Neural cell (in vitro differentiated cells): ENCODE measurements at regions not wholly inside any gene's neighbourhood (a gene's known extent, or its start where the extent isn't known, plus 50 kb on each side); places are given as distances from the start of the nearest gene placed in this dataset.

Experiments used
- H2AFZ ChIP-seq: fragments of 200-600, 300-800 bp; sonication (generic), shearing (Covaris generic); 2 replicates; pipeline ENCODE4 v1.6.0; 2014; ENCODE audit warnings: low read depth, mild to moderate bottlenecking, antibody characterized with exemption, low read length, moderate library complexity
- H3F3A ChIP-seq: fragments of 200-600 bp; shearing (Covaris generic); 2 replicates; pipeline ENCODE4 v1.6.1; 2016; ENCODE audit warnings: mild to moderate bottlenecking, moderate library complexity, mixed read lengths, antibody characterized with exemption, low read length; ENCODE audit not compliant: insufficient read depth, poor library complexity, severe bottlenecking
- H3K27ac ChIP-seq: fragments of 200-600, 300-800 bp; sonication (generic), shearing (Covaris generic); 2 replicates; pipeline ENCODE4 v1.5.1; 2014; ENCODE audit warnings: mild to moderate bottlenecking, low read length, moderate library complexity
- H3K27me3 ChIP-seq: fragments of 300-800, 200-600 bp; sonication (generic), shearing (Covaris generic); 2 replicates; pipeline ENCODE4 v1.6.0; 2014; ENCODE audit warnings: mild to moderate bottlenecking, low read depth, low read length, moderate library complexity; ENCODE audit not compliant: insufficient read depth
- H3K36me3 ChIP-seq: fragments of 300-800, 200-600 bp; sonication (generic), shearing (Covaris generic); 2 replicates; pipeline ENCODE4 v1.5.1; 2014; ENCODE audit warnings: mild to moderate bottlenecking, antibody characterized with exemption, low read length, moderate library complexity; ENCODE audit not compliant: insufficient read depth
- H3K4me2 ChIP-seq: fragments of 300-800, 200-600 bp; sonication (generic), shearing (Covaris generic); 2 replicates; pipeline ENCODE4 v1.6.0; 2014; ENCODE audit warnings: mild to moderate bottlenecking, low read length
- H3K4me3 ChIP-seq: fragments of 300-800, 200-600 bp; sonication (generic), shearing (Covaris generic); 2 replicates; pipeline ENCODE4 v1.5.1; 2014; ENCODE audit warnings: mild to moderate bottlenecking, low read length, moderate library complexity
- H3K79me2 ChIP-seq: fragments of 200-600 bp; shearing (Covaris generic); replicated peaks from 2 replicates; pipeline ENCODE4 v1.6.0; 2014; ENCODE audit warnings: mild to moderate bottlenecking, low read length, moderate library complexity; ENCODE audit not compliant: insufficient read depth
- H3K9ac ChIP-seq: fragments of 300-800, 200-600 bp; sonication (generic), shearing (Covaris generic); 2 replicates; pipeline ENCODE4 v1.6.1; 2016; ENCODE audit warnings: mild to moderate bottlenecking, low read length, mixed read lengths
- H3K9me2 ChIP-seq: fragments of 200-600 bp; shearing (Covaris generic); 2 replicates; pipeline ENCODE4 v1.6.1; 2016; ENCODE audit warnings: mild to moderate bottlenecking, low read length, mixed read lengths; ENCODE audit not compliant: insufficient read depth
- H3K9me3 ChIP-seq: fragments of 200-600, 300-800 bp; sonication (generic), shearing (Covaris generic); 2 replicates; pipeline ENCODE4 v1.6.1; 2016; ENCODE audit warnings: mild to moderate bottlenecking, mixed run types, low read length, moderate library complexity, mixed read lengths
- H4K20me1 ChIP-seq: fragments of 200-600 bp; shearing (Covaris generic); 2 replicates; pipeline ENCODE4 v1.6.1; 2016; ENCODE audit warnings: mild to moderate bottlenecking, mixed run types; ENCODE audit not compliant: insufficient read depth
- CTCF ChIP-seq: fragments of 450-650 bp; IDR thresholded peaks from 2 replicates; pipeline ENCODE4 v1.5.1; 2014; ENCODE audit warnings: antibody characterized with exemption, mild to moderate bottlenecking, moderate library complexity; ENCODE audit not compliant: poor library complexity, severe bottlenecking
- EP300 ChIP-seq: fragments of 450-650 bp; conservative IDR thresholded peaks from 2 replicates; pipeline ENCODE4 v1.6.1; 2014; ENCODE audit warnings: antibody characterized with exemption, mild to moderate bottlenecking, moderate library complexity; ENCODE audit not compliant: poor library complexity, severe bottlenecking
- EZH2 ChIP-seq: fragments of 200-600, 300-800 bp; shearing (Covaris generic), sonication (generic); IDR thresholded peaks from 2 replicates; pipeline ENCODE4 v1.6.1; 2014; ENCODE audit warnings: antibody characterized with exemption, low read length, borderline replicate concordance, mild to moderate bottlenecking; ENCODE audit not compliant: insufficient read depth, poor library complexity, severe bottlenecking
- MXI1 ChIP-seq: fragments of 450-650 bp; conservative IDR thresholded peaks from 2 replicates; pipeline ENCODE4 v1.6.1; 2014; ENCODE audit warnings: antibody characterized with exemption, mild to moderate bottlenecking; ENCODE audit not compliant: poor library complexity, severe bottlenecking
- POLR2AphosphoS5 ChIP-seq: IDR thresholded peaks from 2 replicates; pipeline ENCODE4 v1.6.1; 2012
- RAD21 ChIP-seq: fragments of 450-650 bp; conservative IDR thresholded peaks from 2 replicates; pipeline ENCODE4 v1.6.1; 2014; ENCODE audit warnings: antibody characterized with exemption, mild to moderate bottlenecking, moderate library complexity
- REST ChIP-seq: IDR thresholded peaks from 2 replicates; pipeline ENCODE4 v1.6.1; 2012; ENCODE audit warnings: borderline replicate concordance
- SMC3 ChIP-seq: fragments of 450-650 bp; conservative IDR thresholded peaks from 2 replicates; pipeline ENCODE4 v1.6.1; 2014; ENCODE audit warnings: antibody characterized with exemption, mild to moderate bottlenecking, moderate library complexity; ENCODE audit not compliant: poor library complexity
- TAF1 ChIP-seq: IDR thresholded peaks from 2 replicates; pipeline ENCODE4 v1.6.1; 2012; ENCODE audit warnings: low read depth

GRCh38 chr2:49286045-49286444 lies 131.7 kb upstream of the FSHR start:
- H3K36me3 ChIP-seq = no peaks in the 10 kb centered on the region
- no peak overlapping the region for H2AFZ ChIP-seq
- TF ChIP-seq MXI1 (no peak), REST (no peak), EZH2 (no peak), RAD21 (no peak), POLR2AphosphoS5 (no peak), TAF1 (no peak), SMC3 (no peak), CTCF (no peak), EP300 (no peak)
- H3K79me2 ChIP-seq = no peaks in the 10 kb centered on the region
- H3K27ac ChIP-seq = no peak overlapping the region
- H3K9me2 ChIP-seq = no peaks in the 10 kb centered on the region
- no peak overlapping the region for H3K4me3 ChIP-seq
- no peak overlapping the region for H3K9ac ChIP-seq
- no peaks in the 10 kb centered on the region for H4K20me1 ChIP-seq
- H3K9me3 ChIP-seq = no peaks in the 10 kb centered on the region
- no peaks in the 10 kb centered on the region for H3F3A ChIP-seq
- H3K4me2 ChIP-seq = no peak overlapping the region
- H3K27me3 ChIP-seq = no peaks in the 10 kb centered on the region

GRCh38 chr2:49278561-49278960 lies 124.2 kb upstream of the FSHR start:
- no peak overlapping the region for H2AFZ ChIP-seq
- H3K9ac ChIP-seq = no peak overlapping the region
- H3K27ac ChIP-seq = no peak overlapping the region
- no peaks in the 10 kb centered on the region for H3K36me3 ChIP-seq
- no peaks in the 10 kb centered on the region for H3K9me3 ChIP-seq
- H4K20me1 ChIP-seq = no peaks in the 10 kb centered on the region
- no peaks in the 10 kb centered on the region for H3K79me2 ChIP-seq
- no peak overlapping the region for H3K4me2 ChIP-seq
- H3K4me3 ChIP-seq = no peak overlapping the region
- H3F3A ChIP-seq = no peaks in the 10 kb centered on the region
- TF ChIP-seq EP300 (no peak), POLR2AphosphoS5 (no peak), TAF1 (no peak), CTCF (no peak), MXI1 (no peak), SMC3 (no peak), EZH2 (no peak), REST (no peak), RAD21 (no peak)
- no peaks in the 10 kb centered on the region for H3K27me3 ChIP-seq
- H3K9me2 ChIP-seq = no peaks in the 10 kb centered on the region
